ENCODE measurements at regions not wholly inside any gene's neighbourhood (a gene's known extent, or its start where the extent isn't known, plus 50 kb on each side); places are given as distances from the start of the nearest gene placed in this dataset.

DNA sequence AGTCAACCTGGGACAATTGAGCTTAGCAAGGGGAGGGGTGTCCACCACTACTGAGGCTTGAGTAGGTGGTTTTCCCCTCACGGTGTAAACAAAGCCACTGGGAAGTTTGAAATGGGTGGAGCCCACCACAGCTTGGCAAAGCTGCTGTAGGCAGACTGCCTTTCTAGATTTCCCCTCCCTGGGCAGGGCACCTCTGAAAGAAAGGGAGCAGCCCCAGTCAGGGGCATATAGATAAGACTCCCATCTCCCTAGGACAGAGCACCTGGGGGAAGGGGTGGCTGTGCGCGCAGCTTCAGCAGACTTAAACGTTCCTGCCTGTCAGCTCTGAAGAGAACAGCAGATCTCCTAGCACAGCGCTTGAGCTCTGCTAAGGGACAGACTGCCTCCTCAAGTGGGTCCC is 758.4 kb downstream of the LTN1 start:
- ChIA-PET CTCF (no interaction called here), POLR2A (no interaction called here)
- Mint-ChIP-seq H3K9me3 (no peaks in the 10 kb centered on the region), H3K4me1 (no peaks in the 10 kb centered on the region), H3K27me3 (ENCODE audit: low read depth) (no peaks in the 10 kb centered on the region), H3K36me3 (no peaks in the 10 kb centered on the region), H3K27ac (no peak overlapping the region), H3K4me3 (no peak overlapping the region)
- ATAC-seq (no peak), DNase-seq (ENCODE audit: low spot score) (no peak)
- TF ChIP-seq, protein P1, sequence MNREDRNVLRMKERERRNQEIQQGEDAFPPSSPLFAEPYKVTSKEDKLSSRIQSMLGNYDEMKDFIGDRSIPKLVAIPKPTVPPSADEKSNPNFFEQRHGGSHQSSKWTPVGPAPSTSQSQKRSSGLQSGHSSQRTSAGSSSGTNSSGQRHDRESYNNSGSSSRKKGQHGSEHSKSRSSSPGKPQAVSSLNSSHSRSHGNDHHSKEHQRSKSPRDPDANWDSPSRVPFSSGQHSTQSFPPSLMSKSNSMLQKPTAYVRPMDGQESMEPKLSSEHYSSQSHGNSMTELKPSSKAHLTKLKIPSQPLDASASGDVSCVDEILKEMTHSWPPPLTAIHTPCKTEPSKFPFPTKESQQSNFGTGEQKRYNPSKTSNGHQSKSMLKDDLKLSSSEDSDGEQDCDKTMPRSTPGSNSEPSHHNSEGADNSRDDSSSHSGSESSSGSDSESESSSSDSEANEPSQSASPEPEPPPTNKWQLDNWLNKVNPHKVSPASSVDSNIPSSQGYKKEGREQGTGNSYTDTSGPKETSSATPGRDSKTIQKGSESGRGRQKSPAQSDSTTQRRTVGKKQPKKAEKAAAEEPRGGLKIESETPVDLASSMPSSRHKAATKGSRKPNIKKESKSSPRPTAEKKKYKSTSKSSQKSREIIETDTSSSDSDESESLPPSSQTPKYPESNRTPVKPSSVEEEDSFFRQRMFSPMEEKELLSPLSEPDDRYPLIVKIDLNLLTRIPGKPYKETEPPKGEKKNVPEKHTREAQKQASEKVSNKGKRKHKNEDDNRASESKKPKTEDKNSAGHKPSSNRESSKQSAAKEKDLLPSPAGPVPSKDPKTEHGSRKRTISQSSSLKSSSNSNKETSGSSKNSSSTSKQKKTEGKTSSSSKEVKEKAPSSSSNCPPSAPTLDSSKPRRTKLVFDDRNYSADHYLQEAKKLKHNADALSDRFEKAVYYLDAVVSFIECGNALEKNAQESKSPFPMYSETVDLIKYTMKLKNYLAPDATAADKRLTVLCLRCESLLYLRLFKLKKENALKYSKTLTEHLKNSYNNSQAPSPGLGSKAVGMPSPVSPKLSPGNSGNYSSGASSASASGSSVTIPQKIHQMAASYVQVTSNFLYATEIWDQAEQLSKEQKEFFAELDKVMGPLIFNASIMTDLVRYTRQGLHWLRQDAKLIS (CRISPR knock-in tag; IDR thresholded peaks at IDR 0.05; ENCODE audit: borderline replicate concordance) = no peak

DNA sequence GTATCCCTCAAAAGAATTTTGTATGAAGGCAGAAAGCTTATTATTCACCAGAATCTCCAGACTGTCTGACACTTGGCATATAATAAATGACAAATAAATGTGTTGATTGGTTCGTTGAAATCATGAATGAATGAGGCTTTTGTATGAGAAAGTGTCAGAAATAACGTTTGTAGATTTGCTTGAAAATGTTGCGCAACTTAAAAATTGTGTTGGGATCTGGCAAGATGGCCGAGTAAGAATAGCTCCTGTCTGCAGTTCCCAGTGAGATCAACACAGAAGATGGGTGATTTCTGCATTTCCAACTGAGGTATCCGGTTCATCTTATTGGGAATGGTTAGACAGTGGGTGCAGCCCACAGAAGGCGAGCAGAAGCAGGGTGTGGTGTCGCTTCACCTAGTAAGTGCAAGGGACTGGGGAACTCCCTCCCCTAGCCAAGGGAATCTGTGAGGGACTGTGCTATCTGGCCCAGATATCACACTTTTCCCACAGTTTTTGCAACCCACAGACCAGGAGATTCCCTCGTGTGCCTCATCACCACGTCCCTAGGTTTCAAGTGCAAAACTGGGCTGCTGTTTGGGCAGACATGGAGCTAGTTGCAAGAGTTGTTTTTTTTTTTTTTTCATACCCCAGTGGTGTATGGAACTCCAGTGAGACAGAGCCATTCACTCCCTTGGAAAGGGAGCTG is 759.0 kb downstream of the LTN1 start:
- ChIA-PET POLR2A (no interaction called here), CTCF (no interaction called here)
- H3K27ac Mint-ChIP-seq = no peak overlapping the region
- no peak for TF ChIP-seq TEAD4 (CRISPR knock-in tag; IDR thresholded peaks at IDR 0.05)
- TF ChIP-seq ZNF263 (CRISPR knock-in tag; IDR thresholded peaks at IDR 0.05; ENCODE audit: low read depth) = no peak
- no peak for TF ChIP-seq SMAD3 (CRISPR knock-in tag; IDR thresholded peaks at IDR 0.05; ENCODE audit: borderline replicate concordance)
- TF ChIP-seq, protein P2, sequence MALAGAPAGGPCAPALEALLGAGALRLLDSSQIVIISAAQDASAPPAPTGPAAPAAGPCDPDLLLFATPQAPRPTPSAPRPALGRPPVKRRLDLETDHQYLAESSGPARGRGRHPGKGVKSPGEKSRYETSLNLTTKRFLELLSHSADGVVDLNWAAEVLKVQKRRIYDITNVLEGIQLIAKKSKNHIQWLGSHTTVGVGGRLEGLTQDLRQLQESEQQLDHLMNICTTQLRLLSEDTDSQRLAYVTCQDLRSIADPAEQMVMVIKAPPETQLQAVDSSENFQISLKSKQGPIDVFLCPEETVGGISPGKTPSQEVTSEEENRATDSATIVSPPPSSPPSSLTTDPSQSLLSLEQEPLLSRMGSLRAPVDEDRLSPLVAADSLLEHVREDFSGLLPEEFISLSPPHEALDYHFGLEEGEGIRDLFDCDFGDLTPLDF (CRISPR knock-in tag; IDR thresholded peaks at IDR 0.05) = no peak
- no peak for TF ChIP-seq MXD4 (CRISPR knock-in tag; IDR thresholded peaks at IDR 0.05; ENCODE audit: borderline replicate concordance)
- TF ChIP-seq NR1H2 (CRISPR knock-in tag; IDR thresholded peaks at IDR 0.05) = no peak
- ATAC-seq (no peak), DNase-seq (ENCODE audit: low spot score) (no peak)
- H3K27me3 Mint-ChIP-seq (ENCODE audit: low read depth) = no peaks in the 10 kb centered on the region
- no peaks in the 10 kb centered on the region for H3K9me3 Mint-ChIP-seq
- no peaks in the 10 kb centered on the region for H3K36me3 Mint-ChIP-seq
- no peaks in the 10 kb centered on the region for H3K4me1 Mint-ChIP-seq
- no peak overlapping the region for H3K4me3 Mint-ChIP-seq

DNA sequence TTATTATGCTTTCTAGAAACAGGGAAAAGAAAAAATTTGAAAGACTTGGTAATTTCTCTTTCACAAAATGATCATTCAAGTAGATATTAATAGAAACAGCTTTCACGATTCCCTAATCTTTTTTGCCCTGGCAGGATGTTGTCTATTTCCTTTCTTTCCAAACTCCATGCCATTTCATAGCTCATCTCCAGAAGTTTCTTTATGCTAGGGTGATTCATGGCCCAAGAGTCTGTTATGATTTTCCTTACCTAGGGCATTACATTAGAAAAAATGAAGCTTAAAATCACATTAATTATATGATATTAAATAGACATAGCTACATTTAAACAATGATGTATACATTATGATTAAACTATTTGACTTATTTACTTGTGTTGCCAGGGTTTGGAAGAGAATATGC is 762.1 kb downstream of the LTN1 start:
- TF ChIP-seq GABPB1 (CRISPR knock-in tag; IDR thresholded peaks at IDR 0.05) = no peak
- no peak for TF ChIP-seq NR1H2 (CRISPR knock-in tag; IDR thresholded peaks at IDR 0.05)
- no peak for TF ChIP-seq GRHL2 (CRISPR knock-in tag; IDR thresholded peaks at IDR 0.05; ENCODE audit: insufficient replicate concordance, severe bottlenecking)
- TF ChIP-seq, protein P3, sequence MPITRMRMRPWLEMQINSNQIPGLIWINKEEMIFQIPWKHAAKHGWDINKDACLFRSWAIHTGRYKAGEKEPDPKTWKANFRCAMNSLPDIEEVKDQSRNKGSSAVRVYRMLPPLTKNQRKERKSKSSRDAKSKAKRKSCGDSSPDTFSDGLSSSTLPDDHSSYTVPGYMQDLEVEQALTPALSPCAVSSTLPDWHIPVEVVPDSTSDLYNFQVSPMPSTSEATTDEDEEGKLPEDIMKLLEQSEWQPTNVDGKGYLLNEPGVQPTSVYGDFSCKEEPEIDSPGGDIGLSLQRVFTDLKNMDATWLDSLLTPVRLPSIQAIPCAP (CRISPR knock-in tag; IDR thresholded peaks at IDR 0.05) = no peak
- no peak for TF ChIP-seq JAZF1 (CRISPR knock-in tag; IDR thresholded peaks at IDR 0.05)
- Mint-ChIP-seq H3K27me3 (ENCODE audit: low read depth) (no peaks in the 10 kb centered on the region), H3K4me3 (no peak overlapping the region), H3K27ac (no peak overlapping the region), H3K9me3 (no peaks in the 10 kb centered on the region), H3K4me1 (no peaks in the 10 kb centered on the region), H3K36me3 (no peaks in the 10 kb centered on the region)
- ChIA-PET CTCF (no interaction called here), POLR2A (no interaction called here)
- ATAC-seq = no peak
- DNase-seq (ENCODE audit: low spot score) = no peak

DNA sequence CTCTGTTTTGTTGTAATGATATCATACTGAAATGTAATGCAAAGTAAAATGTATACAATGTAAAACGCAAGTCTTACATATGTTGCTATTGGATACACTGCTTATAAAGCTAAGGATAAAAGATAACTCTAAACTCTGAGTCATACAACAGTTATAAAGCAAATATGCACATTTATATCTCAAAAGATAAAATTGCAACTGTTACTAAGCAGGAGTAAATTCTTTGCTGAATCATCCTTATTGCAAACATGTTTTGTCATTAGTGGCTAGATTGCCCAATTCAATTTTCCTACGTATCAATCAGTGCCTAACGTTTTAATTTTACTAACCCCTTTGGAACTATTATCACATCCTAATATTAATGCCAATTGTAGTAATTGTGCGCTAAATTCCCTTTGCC is 762.9 kb downstream of the LTN1 start:
- DNase-seq (ENCODE audit: low spot score) (no peak), ATAC-seq (no peak)
- ChIA-PET POLR2A (no interaction called here), CTCF (no interaction called here)
- Mint-ChIP-seq H3K4me1 (no peaks in the 10 kb centered on the region), H3K27ac (no peak overlapping the region), H3K36me3 (no peaks in the 10 kb centered on the region), H3K27me3 (ENCODE audit: low read depth) (no peaks in the 10 kb centered on the region), H3K4me3 (no peak overlapping the region), H3K9me3 (no peaks in the 10 kb centered on the region)
- TF ChIP-seq NR2C2 (CRISPR knock-in tag; IDR thresholded peaks at IDR 0.05) (no peak), FOXK1 (CRISPR knock-in tag; IDR thresholded peaks at IDR 0.05) (no peak), ZNF317 (CRISPR knock-in tag; IDR thresholded peaks at IDR 0.05; ENCODE audit: borderline replicate concordance, low read depth) (no peak), ATF1 (CRISPR knock-in tag; IDR thresholded peaks at IDR 0.05) (no peak), ZNF232 (CRISPR knock-in tag; IDR thresholded peaks at IDR 0.05) (no peak), GABPB1 (CRISPR knock-in tag; IDR thresholded peaks at IDR 0.05) (no peak)
- TF ChIP-seq, protein P2 (CRISPR knock-in tag; IDR thresholded peaks at IDR 0.05) = no peak
- TF ChIP-seq, protein P4, sequence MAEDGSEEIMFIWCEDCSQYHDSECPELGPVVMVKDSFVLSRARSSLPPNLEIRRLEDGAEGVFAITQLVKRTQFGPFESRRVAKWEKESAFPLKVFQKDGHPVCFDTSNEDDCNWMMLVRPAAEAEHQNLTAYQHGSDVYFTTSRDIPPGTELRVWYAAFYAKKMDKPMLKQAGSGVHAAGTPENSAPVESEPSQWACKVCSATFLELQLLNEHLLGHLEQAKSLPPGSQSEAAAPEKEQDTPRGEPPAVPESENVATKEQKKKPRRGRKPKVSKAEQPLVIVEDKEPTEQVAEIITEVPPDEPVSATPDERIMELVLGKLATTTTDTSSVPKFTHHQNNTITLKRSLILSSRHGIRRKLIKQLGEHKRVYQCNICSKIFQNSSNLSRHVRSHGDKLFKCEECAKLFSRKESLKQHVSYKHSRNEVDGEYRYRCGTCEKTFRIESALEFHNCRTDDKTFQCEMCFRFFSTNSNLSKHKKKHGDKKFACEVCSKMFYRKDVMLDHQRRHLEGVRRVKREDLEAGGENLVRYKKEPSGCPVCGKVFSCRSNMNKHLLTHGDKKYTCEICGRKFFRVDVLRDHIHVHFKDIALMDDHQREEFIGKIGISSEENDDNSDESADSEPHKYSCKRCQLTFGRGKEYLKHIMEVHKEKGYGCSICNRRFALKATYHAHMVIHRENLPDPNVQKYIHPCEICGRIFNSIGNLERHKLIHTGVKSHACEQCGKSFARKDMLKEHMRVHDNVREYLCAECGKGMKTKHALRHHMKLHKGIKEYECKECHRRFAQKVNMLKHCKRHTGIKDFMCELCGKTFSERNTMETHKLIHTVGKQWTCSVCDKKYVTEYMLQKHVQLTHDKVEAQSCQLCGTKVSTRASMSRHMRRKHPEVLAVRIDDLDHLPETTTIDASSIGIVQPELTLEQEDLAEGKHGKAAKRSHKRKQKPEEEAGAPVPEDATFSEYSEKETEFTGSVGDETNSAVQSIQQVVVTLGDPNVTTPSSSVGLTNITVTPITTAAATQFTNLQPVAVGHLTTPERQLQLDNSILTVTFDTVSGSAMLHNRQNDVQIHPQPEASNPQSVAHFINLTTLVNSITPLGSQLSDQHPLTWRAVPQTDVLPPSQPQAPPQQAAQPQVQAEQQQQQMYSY (CRISPR knock-in tag; IDR thresholded peaks at IDR 0.05) = no peak
